Bronchial epithelial cell (primary cell): ENCODE measurements at regions not wholly inside any gene's neighbourhood (a gene's known extent, or its start where the extent isn't known, plus 50 kb on each side); places are given as distances from the start of the nearest gene placed in this dataset.

Experiments
- DNase-seq: peaks from one replicate; pipeline ENCODE4 v3.0.0-alpha.2; 2010; ENCODE audit warnings: low read depth
- FAIRE-seq: peaks from 2 replicates; lab custom pipeline; 2011; peaks lifted over from hg19 to GRCh38; lab: Jason Lieb, UNC
- H3K27me3 ChIP-seq: 2 replicates; pipeline ENCODE4 v1.5.1; 2011; ENCODE audit warnings: low read length; ENCODE audit not compliant: control insufficient read depth, insufficient read depth
- H3K36me3 ChIP-seq: 2 replicates; pipeline ENCODE4 v1.5.1; 2011; ENCODE audit warnings: low read length; ENCODE audit not compliant: control insufficient read depth, insufficient read depth
- H3K4me3 ChIP-seq: 2 replicates; pipeline ENCODE4 v1.5.1; 2011; ENCODE audit warnings: mild to moderate bottlenecking, low read depth, low read length, control low read depth
- TF ChIP-seq, protein P1 (sequence below): IDR thresholded peaks from 2 replicates; pipeline ENCODE4 v1.5.1; 2011; ENCODE audit warnings: mild to moderate bottlenecking, moderate library complexity, low read length, control low read depth, inconsistent platforms; ENCODE audit not compliant: insufficient read depth, severe bottlenecking

- H3K27me3 ChIP-seq: peaks cover 7% of the 10 kb centered on the region
- no peak for FAIRE-seq
Observed at GRCh38 chr10:78985973-78986818, 82.6 kb upstream of the ZMIZ1 start.

DNA sequence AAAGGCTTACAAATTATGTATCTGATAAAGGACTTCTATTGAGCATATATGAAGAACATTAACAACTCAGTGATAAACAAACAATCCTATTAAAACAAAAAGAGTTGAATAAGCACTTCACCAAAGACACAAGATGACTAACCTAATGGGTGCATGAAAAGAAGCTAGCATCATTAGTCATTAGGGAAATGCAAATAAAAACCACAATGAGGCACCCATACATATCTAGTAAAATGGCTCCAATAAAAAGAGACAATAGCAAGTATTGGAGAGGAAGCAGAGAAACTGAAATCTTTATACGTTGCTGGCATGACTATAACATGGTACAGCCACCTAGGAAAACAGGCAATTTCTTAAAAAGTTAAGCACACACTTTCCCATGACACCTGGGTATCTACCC is 77.6 kb upstream of the ZMIZ1 start:
- peaks cover 2% of the 10 kb centered on the region for H3K27me3 ChIP-seq

More at GRCh38 chr10:78985973-78986818, 82.6 kb upstream of the ZMIZ1 start:
- Histone ChIP-seq H3K36me3 (no peaks in the 10 kb centered on the region), H3K4me3 (no peak overlapping the region)
- no peak for DNase-seq
- TF ChIP-seq, protein P1, sequence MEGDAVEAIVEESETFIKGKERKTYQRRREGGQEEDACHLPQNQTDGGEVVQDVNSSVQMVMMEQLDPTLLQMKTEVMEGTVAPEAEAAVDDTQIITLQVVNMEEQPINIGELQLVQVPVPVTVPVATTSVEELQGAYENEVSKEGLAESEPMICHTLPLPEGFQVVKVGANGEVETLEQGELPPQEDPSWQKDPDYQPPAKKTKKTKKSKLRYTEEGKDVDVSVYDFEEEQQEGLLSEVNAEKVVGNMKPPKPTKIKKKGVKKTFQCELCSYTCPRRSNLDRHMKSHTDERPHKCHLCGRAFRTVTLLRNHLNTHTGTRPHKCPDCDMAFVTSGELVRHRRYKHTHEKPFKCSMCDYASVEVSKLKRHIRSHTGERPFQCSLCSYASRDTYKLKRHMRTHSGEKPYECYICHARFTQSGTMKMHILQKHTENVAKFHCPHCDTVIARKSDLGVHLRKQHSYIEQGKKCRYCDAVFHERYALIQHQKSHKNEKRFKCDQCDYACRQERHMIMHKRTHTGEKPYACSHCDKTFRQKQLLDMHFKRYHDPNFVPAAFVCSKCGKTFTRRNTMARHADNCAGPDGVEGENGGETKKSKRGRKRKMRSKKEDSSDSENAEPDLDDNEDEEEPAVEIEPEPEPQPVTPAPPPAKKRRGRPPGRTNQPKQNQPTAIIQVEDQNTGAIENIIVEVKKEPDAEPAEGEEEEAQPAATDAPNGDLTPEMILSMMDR: no peak

GRCh38 chr10:78992333-78992732 is 76.4 kb upstream of the ZMIZ1 start:
- H3K4me3 ChIP-seq: no peak overlapping the region
- no peaks in the 10 kb centered on the region for H3K36me3 ChIP-seq
- TF ChIP-seq, protein P1: no peak
- peaks cover 4% of the 10 kb centered on the region for H3K27me3 ChIP-seq
- no peak for FAIRE-seq
- no peak for DNase-seq

More for the DNA sequence above, 77.6 kb upstream of the ZMIZ1 start:
- FAIRE-seq: no peak
- TF ChIP-seq, protein P1: no peak
- Histone ChIP-seq H3K36me3 (no peaks in the 10 kb centered on the region), H3K4me3 (no peak overlapping the region)
- DNase-seq: peak; percentile 93

- DNase-seq: no peak
- FAIRE-seq: no peak
- Histone ChIP-seq H3K36me3 (no peaks in the 10 kb centered on the region), H3K27me3 (peaks cover 4% of the 10 kb centered on the region), H3K4me3 (no peak overlapping the region)
- TF ChIP-seq, protein P1: no peak
Observed at GRCh38 chr10:78993261-78993945, 75.4 kb upstream of the ZMIZ1 start.

DNA sequence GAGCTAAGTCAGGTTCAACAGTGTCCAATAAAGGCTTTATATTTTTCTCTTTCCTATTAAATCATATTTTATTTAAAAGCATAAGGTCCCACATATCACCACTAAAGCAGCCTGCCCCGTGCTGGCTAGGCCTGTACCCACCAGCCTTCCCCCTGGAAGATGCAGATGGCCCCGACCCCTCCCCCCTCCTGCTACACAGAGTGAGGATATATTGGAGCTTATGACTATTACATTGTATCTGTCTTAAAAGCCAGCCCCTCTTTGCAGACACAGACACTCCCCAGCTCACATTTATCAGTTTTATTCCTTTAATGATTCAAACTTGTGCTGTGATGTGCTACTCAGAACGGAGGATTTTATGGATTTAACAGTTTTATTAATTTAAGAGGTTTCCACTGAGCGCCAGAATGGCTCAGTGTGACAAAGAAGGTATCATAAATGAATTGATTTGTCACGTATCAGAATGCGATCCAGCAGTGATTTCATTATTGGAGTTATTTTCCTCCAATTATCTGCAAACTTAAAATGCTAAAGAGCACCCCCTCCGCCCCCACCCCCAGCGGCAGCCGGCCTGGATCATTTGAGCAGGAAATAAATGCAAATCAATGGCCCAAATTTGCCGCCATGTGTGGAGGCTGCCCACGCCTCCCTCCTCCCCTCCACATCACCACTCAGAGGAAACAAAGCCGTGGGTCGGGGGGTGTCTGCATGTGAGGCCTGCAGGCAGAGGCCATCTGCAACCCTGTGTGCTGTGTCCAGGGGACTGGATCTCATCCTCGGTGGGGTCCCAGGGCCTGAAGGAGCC is 72.6 kb upstream of the ZMIZ1 start:
- Histone ChIP-seq H3K4me3 (no peak overlapping the region), H3K36me3 (no peaks in the 10 kb centered on the region), H3K27me3 (peaks cover 6% of the 10 kb centered on the region)
- TF ChIP-seq, protein P1: no peak
- DNase-seq (no peak), FAIRE-seq (no peak)
